Mucosa of rectum (tissue), 2 donors: ENCODE measurements at regions not wholly inside any gene's neighbourhood (a gene's known extent, or its start where the extent isn't known, plus 50 kb on each side); places are given as distances from the start of the nearest gene placed in this dataset.

Experiments used
- H3K27ac ChIP-seq, 2 donors: one replicate each; pipeline ENCODE4 v1.7.0; 2013; ENCODE audit warnings: inconsistent platforms in 2 of 2, low read depth in 2 of 2, low read length in 2 of 2
- H3K27me3 ChIP-seq, 2 donors: one replicate each; pipeline ENCODE4 v1.7.0; 2013; ENCODE audit warnings: low read length in 2 of 2; ENCODE audit not compliant: control insufficient read depth in 2 of 2, insufficient read depth in 2 of 2
- H3K36me3 ChIP-seq, 2 donors: one replicate each; pipeline ENCODE4 v1.7.0; 2013; ENCODE audit warnings: low read length in 2 of 2; ENCODE audit not compliant: control insufficient read depth in 2 of 2, insufficient read depth in 2 of 2
- H3K4me1 ChIP-seq, 2 donors: one replicate each; pipeline ENCODE4 v1.7.0; 2013; ENCODE audit warnings: low read length in 2 of 2, mild to moderate bottlenecking in 1 of 2; ENCODE audit not compliant: control insufficient read depth in 2 of 2, insufficient read depth in 2 of 2
- H3K4me3 ChIP-seq, 2 donors: one replicate each; pipeline ENCODE4 v1.7.0; 2013; ENCODE audit warnings: low read length in 2 of 2
- H3K9ac ChIP-seq, 2 donors: one replicate each; pipeline ENCODE4 v1.7.0; 2013; ENCODE audit warnings: low read length in 2 of 2, low read depth in 1 of 2, mild to moderate bottlenecking in 1 of 2
- H3K9me3 ChIP-seq, 2 donors: one replicate each; pipeline ENCODE4 v1.7.0; 2013; ENCODE audit warnings: low read length in 2 of 2; ENCODE audit not compliant: control insufficient read depth in 2 of 2
- donor health status: healthy.
- donor health status: Normal muscosa, but diverticular disease.

DNA sequence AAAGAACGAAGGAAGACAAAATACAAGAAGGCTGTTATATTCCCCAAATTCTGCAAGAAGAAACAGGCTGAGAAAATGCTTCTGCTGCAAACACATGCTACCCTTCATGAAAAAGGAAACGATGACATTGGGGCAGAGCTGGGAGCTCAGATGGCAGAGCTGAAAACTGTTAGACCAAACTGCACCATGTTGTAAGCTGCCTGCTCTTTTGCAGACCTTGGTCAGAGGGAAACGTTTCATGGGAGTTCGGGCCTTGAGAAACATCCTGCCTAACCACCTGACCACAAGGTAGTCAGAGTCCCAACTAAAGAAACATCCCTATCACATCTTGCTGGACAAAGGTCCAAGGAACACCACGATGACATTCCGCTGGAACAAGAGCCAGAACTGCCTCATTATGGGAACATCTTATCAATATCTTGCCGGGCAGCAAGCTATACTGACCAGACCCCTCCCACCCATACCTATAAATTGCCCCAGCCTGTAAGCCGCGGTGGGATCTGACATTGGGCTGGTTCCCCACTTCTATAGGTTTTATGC, 110.7 kb upstream of the CTSC start:
- Histone ChIP-seq H3K27ac (no peak overlapping the region), H3K4me3 (no peak overlapping the region), H3K36me3 (no peaks in the 10 kb centered on the region), H3K9me3 (no peaks in the 10 kb centered on the region), H3K27me3 (no peaks in the 10 kb centered on the region), H3K4me1 (no peaks in the 10 kb centered on the region), H3K9ac (no peak overlapping the region)

DNA sequence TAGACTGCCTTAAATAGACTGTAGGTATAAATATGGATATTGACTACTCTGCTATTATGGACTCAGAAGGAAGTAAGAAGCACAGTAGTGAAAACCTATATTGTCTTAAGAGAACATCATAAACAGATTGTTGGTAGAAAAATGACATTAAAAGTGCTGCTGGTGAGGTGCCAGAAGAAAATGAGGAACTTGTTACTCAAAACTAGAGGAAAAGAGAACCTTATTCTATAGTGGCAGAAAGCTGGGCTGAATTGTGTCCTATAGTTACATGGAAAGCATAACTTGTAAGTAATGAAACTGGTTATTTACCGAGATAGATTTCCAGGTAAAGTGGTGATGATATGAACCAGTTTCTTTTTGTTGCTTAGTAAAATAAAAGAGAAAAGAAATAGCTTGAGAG, 109.7 kb upstream of the CTSC start:
- Histone ChIP-seq H3K4me3 (no peak overlapping the region), H3K9me3 (no peaks in the 10 kb centered on the region), H3K27me3 (no peaks in the 10 kb centered on the region), H3K36me3 (no peaks in the 10 kb centered on the region), H3K4me1 (no peaks in the 10 kb centered on the region), H3K27ac (no peak overlapping the region), H3K9ac (no peak overlapping the region)

DNA sequence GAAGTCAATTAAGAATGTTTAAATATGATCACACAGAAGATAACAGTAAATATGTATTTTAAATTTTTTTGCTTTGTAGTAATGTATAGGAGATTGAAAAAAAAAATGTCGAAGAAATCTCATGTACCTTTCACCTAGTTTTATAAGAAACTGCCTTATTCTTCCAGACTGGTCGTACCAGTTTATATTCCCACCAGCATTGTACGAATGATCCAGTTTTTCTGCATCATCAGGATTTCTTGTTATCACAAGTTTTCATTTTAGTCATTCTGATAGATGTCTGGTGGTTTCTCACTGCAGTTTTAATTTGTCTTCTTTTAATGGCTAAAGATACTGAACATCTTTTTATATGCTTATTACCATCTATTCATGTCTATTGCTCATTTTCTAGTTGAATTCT, 101.8 kb upstream of the CTSC start:
- Histone ChIP-seq H3K4me3 (no peak overlapping the region), H3K4me1 (no peaks in the 10 kb centered on the region), H3K36me3 (no peaks in the 10 kb centered on the region), H3K27ac (no peak overlapping the region), H3K9me3 (no peaks in the 10 kb centered on the region), H3K27me3 (no peaks in the 10 kb centered on the region), H3K9ac (no peak overlapping the region)

DNA sequence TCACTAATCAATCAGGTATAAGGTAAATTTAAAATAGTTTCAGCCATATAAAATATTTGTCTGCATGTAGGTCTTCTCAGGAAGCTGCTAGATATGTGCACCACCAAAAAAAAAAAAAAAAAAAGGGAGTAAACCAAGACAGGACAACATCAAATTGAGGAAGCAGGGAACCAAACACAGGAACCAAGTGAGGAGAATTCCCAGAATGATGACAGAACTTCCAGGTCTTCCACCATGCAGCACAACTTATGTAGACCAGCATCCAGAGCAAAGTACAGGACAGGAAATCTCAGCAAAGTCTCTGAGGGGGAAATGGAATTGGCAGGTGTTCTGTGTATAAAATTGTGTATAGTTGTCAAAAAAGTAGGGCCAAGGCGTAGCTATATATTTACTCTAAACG, 101.2 kb upstream of the CTSC start:
- Histone ChIP-seq H3K27ac (no peak overlapping the region), H3K9me3 (no peaks in the 10 kb centered on the region), H3K36me3 (no peaks in the 10 kb centered on the region), H3K4me3 (no peak overlapping the region), H3K9ac (no peak overlapping the region), H3K27me3 (no peaks in the 10 kb centered on the region), H3K4me1 (no peaks in the 10 kb centered on the region)

DNA sequence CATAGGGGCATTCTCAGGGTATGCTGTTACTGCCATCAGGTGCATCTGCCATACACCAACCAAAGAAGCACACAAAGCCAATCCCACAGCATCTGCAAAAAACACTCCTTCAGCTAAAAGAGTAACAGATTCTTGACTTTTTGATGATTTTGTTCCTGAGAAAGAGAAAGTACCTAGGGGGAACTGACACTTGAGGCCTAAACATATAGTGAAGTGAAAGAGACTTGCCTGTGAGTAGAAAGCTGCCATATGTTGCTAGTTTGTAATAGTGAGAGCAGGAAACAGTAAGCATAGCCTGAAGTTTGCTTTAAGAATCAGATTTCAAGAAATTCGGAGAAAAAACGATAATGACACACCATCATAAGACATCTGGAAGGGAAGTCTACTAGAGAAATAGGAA, 97.9 kb upstream of the CTSC start:
- Histone ChIP-seq H3K36me3 (no peaks in the 10 kb centered on the region), H3K4me1 (no peaks in the 10 kb centered on the region), H3K9me3 (no peaks in the 10 kb centered on the region), H3K9ac (no peak overlapping the region), H3K27ac (no peak overlapping the region), H3K4me3 (no peak overlapping the region), H3K27me3 (no peaks in the 10 kb centered on the region)

DNA sequence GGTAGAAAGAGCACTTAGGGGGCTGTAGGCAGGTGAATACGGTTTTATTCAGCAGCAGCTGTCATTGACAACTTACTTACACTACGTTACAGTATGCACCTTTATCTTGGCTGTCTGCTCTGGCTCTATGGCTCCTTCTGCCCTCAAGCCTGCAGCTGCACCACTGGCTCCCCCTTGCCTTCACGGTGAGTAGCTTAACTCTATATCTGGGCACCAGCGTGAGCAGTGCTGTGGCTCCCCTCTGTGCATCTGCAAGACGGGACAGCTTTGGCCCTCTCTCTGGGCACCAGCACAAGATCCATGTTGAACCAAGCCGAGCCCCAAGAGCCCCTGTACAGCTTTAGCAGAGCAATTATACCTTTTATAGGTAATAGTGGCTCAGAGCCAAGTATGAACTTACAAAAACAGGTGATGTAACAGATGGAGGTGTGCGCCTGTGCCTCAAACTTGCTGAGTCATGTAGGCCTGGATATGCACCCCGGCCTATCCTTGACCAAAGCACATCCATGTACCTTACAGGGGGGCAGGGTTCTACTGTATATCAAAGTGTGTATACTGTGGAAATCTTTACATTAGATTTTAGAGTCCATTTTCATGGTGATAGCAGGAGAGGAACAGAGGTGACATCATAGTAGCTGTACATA, 96.9 kb upstream of the CTSC start:
- no peak overlapping the region for H3K27ac ChIP-seq
- no peaks in the 10 kb centered on the region for H3K9me3 ChIP-seq
- H3K36me3 ChIP-seq, result no peaks in the 10 kb centered on the region
- no peaks in the 10 kb centered on the region for H3K27me3 ChIP-seq
- H3K9ac ChIP-seq, result no peak overlapping the region
- H3K4me3 ChIP-seq, result no peak overlapping the region
- H3K4me1 ChIP-seq, result no peaks in the 10 kb centered on the region

DNA sequence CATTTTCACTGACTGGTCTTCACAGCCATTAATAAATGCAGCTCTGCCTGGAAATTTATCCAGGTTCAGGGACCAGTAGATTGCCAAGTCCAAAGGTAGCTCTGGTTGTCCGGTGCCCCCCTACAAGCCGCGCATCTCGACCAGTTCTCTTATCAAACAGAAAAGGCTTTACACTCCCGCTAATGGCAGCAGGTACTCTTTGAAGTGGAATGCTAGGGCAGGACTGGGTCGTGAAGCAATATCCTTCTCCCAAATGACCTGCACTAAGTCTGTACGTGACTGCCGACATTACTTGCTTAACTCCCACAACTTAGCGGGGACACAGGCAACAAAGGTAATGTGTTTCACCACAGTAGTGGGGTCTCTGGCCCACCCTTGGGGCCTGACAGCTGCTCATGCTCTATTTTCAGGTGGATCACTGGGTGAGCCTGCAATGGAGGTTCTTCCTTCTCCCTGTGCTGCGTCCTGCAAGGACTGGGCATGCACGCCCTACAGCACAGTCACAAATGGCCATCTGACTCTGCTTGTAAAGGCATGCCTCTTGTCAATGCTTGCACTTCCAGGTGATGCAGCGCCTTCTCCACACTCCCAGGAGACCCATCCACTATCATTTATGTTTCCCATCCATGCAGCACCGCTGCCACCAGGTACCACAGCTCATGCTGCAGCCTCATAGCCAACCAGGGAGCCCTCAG, 96.1 kb upstream of the CTSC start:
- no peaks in the 10 kb centered on the region for H3K27me3 ChIP-seq
- no peaks in the 10 kb centered on the region for H3K9me3 ChIP-seq
- H3K9ac ChIP-seq, result no peak overlapping the region
- no peak overlapping the region for H3K4me3 ChIP-seq
- no peaks in the 10 kb centered on the region for H3K36me3 ChIP-seq
- H3K27ac ChIP-seq, result no peak overlapping the region
- no peaks in the 10 kb centered on the region for H3K4me1 ChIP-seq

DNA sequence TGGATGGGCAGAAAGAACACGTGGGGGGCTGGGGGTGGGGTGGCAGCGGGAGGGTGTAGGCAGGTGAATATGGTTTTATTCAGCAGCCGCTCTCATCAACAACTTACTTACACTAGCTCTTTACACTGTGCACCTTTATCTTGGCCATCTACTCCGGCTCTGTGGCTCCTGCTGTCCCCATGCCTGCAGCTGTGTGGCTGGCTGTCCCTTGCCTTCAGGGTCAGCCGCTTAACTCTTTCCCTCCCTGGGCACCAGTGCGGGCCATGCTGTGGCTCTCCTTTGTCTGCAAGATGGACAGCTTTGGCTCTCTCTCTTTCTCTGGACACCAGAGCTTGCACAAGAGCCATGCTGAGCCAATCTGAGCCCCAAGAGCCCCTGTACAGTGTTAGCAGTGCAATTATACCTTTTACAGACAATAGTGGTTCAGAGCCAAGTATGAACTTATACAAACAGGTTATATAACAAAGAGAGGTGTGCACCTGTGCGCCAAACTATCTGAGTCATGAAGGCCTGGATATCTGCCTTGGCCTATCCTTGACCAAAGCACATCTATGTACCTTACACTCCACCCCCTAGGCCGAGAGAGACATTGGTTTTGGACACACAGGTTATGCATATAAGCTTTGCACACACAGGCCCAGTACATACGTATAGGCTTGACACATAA, 94.3 kb upstream of the CTSC start:
- H3K27ac ChIP-seq, result no peak overlapping the region
- H3K4me1 ChIP-seq, result no peaks in the 10 kb centered on the region
- no peak overlapping the region for H3K9ac ChIP-seq
- H3K36me3 ChIP-seq, result no peaks in the 10 kb centered on the region
- H3K4me3 ChIP-seq, result no peak overlapping the region
- H3K27me3 ChIP-seq, result no peaks in the 10 kb centered on the region
- H3K9me3 ChIP-seq, result no peaks in the 10 kb centered on the region

DNA sequence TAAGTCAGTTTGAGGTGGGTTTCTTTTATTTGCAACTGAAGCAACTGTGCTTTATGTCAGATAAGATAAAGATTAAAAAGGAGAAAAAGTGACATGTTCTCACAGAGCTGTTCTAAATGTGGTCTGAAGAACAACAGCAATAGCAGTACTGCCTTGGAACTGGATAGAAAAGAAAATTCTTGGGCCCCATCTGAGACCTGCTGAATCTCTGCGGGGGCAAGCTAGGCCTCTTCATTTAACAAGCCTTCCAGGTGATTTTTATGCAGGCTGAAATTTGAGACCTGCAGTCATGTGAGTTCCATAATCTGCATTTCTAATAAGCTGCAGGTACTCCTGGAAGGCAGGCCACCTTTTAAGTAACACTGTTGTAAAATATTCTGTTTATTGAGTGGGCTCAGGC, 91.4 kb upstream of the CTSC start:
- Histone ChIP-seq H3K36me3 (no peaks in the 10 kb centered on the region), H3K27me3 (no peaks in the 10 kb centered on the region), H3K9me3 (no peaks in the 10 kb centered on the region), H3K4me1 (no peaks in the 10 kb centered on the region), H3K9ac (no peak overlapping the region), H3K4me3 (no peak overlapping the region), H3K27ac (no peak overlapping the region)

DNA sequence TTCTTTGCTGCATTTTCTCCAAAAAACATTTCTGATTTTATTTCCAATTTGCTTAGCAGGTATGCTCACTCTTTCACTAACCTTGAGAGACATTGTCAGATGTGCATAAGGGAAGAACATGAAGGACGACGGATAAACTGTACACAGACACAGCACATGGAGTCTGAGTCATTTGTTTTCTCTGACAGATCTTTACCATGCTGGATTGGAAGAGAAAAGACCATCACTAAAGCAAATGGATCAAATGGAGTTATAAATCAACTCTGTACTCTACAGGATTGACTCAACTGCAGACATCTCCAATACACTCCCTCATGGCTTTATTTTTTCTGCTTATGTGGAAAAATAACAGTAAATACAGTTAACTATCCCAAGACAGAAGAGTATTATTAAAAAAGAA, 90.2 kb upstream of the CTSC start:
- H3K9ac ChIP-seq, result no peak overlapping the region

More for the DNA sequence above, 90.2 kb upstream of the CTSC start:
- H3K9me3 ChIP-seq, result no peaks in the 10 kb centered on the region
- H3K27ac ChIP-seq, result no peak overlapping the region
- no peaks in the 10 kb centered on the region for H3K4me1 ChIP-seq
- no peaks in the 10 kb centered on the region for H3K36me3 ChIP-seq
- H3K4me3 ChIP-seq, result no peak overlapping the region
- no peaks in the 10 kb centered on the region for H3K27me3 ChIP-seq
